ENCODE measurements at regions not wholly inside any gene's neighbourhood (a gene's known extent, or its start where the extent isn't known, plus 50 kb on each side); places are given as distances from the start of the nearest gene placed in this dataset.

DNA sequence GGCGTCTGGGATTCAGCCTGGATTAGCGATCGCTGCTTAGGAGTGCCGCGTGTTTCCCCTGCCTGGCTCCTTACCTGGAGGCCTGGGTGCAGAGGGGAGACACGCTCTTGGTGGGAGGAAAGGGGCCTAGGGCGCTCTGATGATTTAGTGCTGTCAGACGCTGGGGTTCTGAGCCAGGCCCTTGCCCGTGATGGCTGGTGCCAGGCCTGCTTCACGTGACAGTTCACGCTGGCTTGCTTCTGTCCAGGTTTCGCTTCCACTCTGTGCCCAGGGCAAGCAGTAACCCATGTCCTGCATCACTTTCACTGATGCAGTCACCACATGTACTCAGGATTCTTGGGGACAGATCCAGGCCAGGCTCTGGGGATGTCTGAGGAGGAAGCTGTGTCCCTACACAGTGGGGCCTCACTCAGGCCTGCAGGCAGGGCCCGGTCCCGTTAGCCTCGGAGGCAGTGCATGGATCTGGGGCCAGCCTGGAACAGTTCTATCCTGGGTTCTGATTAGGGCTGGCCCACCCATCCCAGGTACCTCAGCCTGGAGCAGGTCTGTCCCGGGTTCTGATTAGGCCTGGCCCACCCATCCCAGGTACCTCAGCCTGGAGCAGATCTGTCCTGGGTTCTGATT lies 1220.9 kb downstream of the BRD1 start:
- no peak for ATAC-seq (ENCODE audit: low FRiP score)
- no peak for DNase-seq (ENCODE audit: low spot score)
- TF ChIP-seq, protein P1, sequence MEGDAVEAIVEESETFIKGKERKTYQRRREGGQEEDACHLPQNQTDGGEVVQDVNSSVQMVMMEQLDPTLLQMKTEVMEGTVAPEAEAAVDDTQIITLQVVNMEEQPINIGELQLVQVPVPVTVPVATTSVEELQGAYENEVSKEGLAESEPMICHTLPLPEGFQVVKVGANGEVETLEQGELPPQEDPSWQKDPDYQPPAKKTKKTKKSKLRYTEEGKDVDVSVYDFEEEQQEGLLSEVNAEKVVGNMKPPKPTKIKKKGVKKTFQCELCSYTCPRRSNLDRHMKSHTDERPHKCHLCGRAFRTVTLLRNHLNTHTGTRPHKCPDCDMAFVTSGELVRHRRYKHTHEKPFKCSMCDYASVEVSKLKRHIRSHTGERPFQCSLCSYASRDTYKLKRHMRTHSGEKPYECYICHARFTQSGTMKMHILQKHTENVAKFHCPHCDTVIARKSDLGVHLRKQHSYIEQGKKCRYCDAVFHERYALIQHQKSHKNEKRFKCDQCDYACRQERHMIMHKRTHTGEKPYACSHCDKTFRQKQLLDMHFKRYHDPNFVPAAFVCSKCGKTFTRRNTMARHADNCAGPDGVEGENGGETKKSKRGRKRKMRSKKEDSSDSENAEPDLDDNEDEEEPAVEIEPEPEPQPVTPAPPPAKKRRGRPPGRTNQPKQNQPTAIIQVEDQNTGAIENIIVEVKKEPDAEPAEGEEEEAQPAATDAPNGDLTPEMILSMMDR (IDR thresholded peaks at IDR 0.05): no peak

GRCh38 chr22:48605856-48606481 lies 1221.7 kb downstream of the BRD1 start:
- TF ChIP-seq, protein P1 (IDR thresholded peaks at IDR 0.05): no peak
- ATAC-seq (ENCODE audit: low FRiP score) (no peak), DNase-seq (ENCODE audit: low spot score) (no peak)

DNA sequence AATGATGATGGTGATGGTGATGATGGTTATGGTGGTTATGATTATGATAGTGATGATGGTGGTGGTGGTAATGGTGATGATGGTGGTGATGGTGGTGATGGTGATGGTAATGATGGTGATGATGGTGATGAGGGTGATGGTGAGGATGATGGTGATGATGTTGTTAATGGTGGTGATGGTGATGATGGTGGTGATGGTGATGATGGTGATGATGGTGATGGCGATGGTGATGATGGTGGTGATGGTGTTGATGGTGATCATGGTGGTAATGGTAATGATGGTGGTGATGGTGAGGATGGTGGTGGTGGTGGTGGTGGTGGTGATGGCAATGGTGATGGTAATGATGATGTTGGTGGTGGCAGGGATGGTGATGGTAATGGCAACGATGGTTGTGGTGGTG lies 1222.5 kb downstream of the BRD1 start:
- TF ChIP-seq, protein P1 (IDR thresholded peaks at IDR 0.05): no peak
- ATAC-seq (ENCODE audit: low FRiP score): no peak
- no peak for DNase-seq (ENCODE audit: low spot score)

DNA sequence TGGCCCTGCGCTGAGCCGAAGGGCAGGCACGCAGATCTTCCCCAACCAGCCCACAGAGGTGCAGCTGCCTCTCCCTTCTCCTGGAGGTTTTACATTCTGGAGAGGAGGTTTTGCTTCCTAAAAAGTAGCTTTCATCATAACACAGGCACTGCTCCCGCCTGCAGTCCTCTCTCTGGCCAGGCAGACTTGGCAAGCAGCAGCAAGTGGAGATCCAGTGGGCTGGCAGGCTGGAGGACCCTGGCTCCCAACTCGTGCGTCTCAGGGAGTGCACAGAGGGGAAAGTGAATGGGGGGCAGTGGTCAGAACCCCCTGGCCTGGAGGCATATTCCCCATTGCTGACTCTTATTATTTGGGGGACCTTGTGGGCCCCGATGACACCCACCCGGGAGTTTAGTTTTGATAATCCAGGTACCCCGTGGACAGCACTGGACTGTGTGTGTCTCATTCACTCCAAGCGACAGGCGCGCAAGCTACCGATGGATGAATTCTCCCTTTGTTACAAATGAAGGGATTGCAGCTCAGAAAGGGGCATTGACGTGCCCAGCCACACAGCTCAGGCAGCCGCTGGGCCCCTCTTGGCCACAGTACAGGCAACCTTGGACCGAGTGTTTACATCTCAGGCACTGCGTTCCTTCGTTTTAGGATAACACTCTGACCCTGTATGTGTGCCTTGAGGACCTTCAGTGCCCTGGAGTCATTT lies 1223.9 kb downstream of the BRD1 start:
- no peak for DNase-seq (ENCODE audit: low spot score)
- ATAC-seq (ENCODE audit: low FRiP score): no peak
- TF ChIP-seq, protein P1 (IDR thresholded peaks at IDR 0.05): no peak

GRCh38 chr22:48602805-48603518 lies 1224.7 kb downstream of the BRD1 start:
- ATAC-seq (ENCODE audit: low FRiP score) (no peak), DNase-seq (ENCODE audit: low spot score) (no peak)
- TF ChIP-seq, protein P1 (IDR thresholded peaks at IDR 0.05): no peak

GRCh38 chr22:48600681-48601080 lies 1227.0 kb downstream of the BRD1 start:
- ATAC-seq (ENCODE audit: low FRiP score) (no peak), DNase-seq (ENCODE audit: low spot score) (no peak)
- TF ChIP-seq, protein P1 (IDR thresholded peaks at IDR 0.05): no peak

Data from omental fat pad (tissue), 3 donors.